HG03457 (cell line): ENCODE measurements at regions not wholly inside any gene's neighbourhood (a gene's known extent, or its start where the extent isn't known, plus 50 kb on each side); places are given as distances from the start of the nearest gene placed in this dataset.

ENCODE experiments used
- ATAC-seq: cut with Tn5 transposase; IDR thresholded peaks from one replicate; pipeline ENCODE4 v1.9.1; 2021; ENCODE audit warnings: moderate number of reproducible peaks; ENCODE audit not compliant: unreplicated experiment

DNA sequence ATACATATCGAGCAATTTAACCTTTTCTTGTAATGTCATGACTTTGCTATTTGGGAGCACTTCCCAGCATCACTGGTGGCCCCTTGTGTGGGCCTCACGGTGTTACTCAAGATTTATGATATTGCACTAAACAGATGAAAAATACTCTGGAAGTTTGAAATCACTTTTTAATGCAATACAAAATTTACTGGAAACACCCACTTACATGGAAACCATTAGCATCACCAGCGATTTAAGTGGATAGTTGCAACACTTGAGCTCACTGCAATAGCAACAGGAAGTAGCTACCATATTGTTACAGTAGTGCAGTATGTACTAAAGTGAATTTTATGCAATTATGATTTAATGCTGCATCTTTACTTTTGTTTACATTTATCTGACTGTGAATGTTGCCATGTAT, 184.4 kb downstream of the MDFIC start:
- ATAC-seq, result no peak

DNA sequence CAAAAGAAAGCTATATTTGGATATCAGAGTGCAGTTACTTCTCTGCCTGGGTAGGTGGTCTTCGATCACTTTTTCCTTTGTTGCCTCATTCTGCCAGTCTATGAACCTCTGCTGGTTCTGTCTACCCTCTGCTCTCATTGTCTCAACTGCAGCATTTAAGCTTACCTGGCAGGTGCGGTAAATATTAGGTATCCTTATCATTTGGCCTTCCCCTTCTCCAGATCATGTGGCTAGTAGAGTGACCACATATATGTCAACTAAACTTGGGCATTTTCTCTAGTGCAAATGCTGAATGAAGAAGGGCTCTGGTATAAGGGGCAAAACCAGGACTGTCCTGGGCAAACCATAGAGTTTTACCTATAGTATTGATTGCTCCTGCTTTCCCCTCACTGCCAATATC, 180.8 kb downstream of the MDFIC start:
- ATAC-seq, result no peak

DNA sequence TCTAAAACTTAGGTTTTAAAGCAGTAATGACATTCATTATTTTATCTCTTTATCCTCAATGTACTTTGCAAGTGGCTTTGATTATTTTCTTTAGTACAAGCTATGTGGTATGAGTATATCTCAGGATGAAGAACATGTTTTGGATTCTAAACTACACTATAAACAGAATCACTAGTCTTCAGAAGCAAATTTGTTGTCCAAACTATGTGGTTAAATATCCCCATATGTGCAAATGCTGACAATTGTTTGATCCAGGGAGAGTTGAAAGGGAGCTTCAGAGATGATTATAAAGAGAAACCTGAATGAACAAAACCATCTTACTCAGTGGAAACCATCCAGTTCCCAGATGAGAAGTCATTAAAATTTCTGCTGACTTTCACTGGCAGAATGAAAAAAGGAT, 179.3 kb downstream of the MDFIC start:
- no peak for ATAC-seq

DNA sequence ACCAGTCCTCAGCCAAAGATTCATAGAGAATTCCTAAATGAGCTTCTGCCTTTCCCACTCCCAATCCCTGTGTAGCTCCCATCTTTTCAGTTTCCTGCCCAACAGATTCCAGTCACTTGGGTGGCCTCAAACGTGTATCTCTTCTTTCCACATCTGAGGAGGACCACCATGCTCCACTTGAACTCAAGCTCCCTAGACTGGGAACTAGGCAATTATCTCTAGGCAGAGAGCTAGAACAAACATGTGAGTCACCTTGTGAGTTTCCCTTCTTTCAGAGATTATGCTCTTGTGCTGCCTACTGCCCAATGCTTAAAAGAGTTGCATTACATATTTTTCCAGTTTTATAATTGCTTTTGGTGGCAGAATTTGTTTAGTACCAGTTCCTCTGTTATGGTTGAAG, 178.0 kb downstream of the MDFIC start:
- no peak for ATAC-seq

DNA sequence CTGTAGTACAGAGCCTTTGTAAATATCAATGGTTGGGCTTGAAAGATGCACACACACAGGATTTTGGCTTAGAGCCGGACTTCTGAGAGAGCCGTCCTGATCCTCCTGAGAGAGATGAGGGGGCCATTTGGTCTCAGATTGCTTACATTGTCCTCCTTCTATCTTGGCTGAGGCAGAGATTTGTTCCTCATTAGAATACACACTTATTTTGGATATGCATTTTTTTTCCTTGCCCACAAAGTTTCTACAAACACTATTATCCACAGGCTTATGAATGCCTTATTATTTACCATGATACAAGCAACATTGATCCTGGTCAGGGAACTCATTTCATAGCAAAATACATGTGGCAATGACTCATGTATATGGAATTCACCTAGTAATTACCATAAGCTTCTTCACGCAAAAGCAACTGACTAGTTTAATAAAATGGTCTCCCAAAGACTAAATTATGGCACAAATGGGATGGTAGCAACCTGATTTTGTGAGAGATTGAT, 175.3 kb downstream of the MDFIC start:
- ATAC-seq, result no peak

DNA sequence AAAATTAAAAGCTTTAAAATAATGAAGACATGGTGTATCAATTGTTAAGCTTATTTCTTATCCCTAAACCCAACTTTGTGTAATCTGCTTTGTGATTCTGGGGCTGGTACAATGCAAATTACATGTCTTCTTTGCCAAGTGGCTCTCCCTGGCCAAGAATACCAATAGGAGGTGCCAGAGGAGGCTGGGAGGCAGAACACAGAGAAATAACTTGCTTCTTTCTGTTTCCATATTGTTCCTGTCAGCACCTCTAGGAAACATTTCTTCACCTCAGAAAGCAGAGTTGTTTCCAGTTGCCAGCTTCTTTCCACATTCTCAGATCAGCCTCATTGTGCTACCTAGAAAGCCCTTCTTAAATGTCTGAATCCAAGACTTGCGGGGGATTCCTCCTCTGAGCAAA, 174.4 kb downstream of the MDFIC start:
- ATAC-seq, result no peak

DNA sequence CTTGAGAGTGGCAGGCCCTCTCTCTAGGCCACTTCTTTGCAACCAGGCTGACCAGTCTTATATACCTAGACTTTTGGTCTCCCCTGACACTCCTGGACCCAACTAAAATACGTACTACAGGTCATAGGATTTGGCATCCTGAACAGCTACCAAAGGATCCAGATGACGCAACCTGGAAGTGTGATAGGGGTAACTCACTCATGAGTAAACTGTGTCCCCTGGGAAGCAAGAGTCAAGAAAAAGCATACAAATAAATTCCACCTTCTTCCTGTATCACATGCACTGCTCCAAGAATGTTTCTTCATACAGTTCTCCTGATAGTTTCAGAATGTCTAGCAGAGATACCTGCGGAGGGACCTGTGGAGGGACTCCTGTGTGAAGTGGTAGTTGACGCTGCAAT, 172.3 kb downstream of the MDFIC start:
- no peak for ATAC-seq

DNA sequence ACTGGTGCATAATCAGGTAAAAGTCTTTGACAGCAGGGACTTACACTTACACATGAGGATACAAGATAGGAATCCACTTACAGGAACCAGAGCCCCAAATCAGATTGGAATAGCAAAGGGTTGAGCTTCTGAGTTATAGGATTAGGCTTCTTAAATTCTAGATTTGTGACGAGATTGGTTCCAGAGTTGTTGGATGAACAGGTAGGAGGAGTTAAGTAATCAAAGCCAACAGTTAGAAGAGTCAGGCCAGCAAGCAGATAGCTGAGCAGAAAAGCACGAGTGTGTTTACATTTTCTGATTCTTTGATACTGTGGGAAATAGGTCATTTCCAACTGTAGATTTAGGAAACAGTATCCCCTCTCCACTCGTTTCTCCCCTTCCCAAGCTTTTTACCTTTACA, 167.0 kb downstream of the MDFIC start:
- no peak for ATAC-seq

DNA sequence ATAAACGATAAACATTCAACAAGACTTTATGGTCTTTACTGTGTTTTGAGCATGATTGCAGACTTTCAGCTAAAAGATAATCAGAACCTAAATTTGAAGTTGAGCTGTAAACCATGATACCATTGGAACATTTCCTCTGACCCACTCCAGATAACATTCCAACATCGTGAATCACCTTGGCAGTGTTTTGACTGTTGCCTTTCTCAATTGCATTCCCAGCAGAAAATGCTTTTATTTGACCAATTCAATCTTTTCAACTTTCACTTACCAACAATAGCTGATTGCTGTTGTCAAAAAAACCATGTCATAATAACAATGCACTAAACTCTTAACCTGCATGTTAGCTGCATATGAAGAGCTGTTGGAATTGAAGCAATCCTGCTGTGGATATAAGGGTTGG, 165.5 kb downstream of the MDFIC start:
- no peak for ATAC-seq

DNA sequence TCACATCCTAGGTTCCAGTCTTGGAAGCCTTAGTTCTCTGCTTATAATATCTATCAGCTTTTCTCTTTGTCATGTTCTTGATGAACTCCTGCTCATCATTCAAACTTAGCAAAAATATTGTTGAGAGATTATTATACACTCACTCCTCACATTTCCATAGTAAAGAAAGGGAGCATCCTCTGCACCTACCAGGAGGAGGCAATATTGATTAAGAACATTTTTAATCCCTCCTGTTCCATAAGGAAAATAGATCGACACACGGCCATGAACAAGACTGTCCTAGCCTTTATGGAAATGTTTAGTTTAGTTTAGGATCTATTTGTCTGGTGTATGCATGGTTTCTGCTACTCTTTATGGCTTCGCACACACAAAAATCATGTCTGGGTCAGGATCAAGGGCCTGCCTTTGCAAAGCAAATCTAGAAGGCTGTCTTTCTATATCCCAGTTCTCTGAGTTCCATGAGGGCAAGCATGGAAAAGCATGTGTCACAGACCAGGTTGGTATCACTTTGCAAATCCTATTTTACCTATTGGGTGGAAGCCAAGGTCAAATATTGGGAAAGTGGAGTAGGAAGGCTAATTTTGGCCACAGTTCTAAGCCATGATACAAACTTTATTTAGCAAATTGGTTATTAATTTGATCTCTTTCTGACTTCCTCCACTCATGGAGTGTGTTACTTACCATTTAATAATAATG, 164.4 kb downstream of the MDFIC start:
- no peak for ATAC-seq

DNA sequence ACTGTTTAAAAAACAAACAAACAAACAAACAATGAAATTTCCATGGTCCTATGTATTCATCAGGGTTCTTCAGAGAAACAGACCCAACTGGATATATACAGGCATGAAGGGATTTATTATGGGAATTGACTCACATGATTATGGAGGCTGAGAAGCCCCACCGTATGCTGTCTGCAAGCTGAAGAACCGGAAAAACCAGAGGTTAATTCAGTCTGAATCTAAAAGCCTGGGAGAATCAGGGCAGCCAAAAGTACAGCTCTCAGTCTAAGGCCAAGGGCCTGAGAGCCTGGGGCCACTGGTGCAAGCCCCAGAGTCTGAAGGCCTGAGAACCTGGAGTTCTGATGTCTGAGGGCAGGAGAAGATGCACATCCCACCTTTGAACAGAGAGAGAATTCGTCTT, 163.5 kb downstream of the MDFIC start:
- no peak for ATAC-seq

DNA sequence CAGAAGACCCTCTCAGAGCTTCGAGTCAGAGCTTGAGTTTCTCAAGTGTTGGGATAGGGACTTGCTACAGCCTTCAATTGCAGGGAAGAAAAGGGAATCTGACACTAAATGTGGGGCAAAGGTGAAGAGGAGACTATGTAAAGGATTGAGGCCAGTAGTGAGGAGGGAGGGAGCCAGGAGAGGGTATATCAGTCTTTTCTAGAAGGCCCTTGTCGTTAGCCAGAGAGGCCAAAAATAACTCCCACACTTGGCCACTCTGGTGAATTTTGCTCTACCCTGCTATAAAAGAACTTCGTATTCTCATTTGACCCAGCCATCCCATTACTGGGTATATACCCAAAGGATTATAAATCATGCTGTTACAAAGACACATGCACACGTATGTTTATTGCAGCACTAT, 162.0 kb downstream of the MDFIC start:
- no peak for ATAC-seq

DNA sequence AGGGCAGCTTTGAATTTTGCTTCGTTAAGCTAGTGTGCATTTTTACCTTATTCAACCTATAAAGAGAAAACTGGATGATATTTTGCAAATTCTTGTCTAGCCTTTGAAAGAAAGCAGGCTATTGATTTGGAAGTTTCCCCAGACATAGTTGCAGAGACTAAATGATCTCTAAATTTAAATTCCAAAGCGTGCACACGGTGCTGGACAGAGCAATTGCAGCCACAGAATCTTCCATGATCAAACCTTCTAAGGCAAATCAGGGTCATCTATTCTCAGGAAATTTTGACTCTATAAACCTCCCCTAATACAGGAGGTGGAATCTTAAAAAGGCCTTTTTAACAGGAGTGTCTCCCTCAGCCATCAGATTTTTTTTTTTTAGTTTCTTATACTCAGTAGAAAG, 159.9 kb downstream of the MDFIC start:
- no peak for ATAC-seq

DNA sequence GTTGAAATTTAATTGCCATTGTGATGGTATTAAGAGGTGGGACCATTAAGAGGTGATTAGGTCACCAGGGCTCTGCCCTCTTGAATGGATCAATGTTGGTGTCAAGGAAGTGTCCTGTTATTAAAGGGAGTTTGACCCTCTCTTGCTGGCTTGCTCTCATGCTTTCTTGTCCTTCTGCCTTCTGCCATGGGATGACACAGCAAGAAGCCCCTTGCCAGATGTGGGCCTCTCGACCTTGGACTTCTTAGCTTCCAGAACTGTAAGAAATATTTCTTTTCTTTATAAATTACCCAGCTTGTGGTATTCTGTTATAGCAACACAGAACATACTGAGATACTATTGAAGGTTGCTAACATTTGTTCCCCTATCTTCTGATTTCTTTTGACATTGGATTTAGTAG, 157.0 kb downstream of the MDFIC start:
- no peak for ATAC-seq

DNA sequence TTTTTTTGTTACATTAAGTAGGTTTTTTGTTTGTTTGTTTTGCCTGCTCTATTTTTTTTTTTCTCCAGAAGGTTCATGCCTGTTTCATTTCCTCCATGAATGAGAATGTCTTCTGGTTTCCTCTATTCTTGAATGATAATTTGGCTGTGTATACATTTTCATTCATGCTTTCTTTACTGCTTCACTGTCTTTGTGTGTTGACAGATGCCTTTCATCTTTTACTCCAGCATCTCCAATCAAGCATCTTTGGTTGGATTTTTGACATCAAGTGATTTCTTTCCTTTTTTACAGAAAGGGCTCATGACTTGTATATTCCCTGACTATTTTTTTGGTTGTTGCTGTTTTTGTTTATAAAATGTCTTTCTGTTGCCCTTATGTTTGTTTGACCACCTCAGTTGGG, 156.5 kb downstream of the MDFIC start:
- ATAC-seq, result no peak

DNA sequence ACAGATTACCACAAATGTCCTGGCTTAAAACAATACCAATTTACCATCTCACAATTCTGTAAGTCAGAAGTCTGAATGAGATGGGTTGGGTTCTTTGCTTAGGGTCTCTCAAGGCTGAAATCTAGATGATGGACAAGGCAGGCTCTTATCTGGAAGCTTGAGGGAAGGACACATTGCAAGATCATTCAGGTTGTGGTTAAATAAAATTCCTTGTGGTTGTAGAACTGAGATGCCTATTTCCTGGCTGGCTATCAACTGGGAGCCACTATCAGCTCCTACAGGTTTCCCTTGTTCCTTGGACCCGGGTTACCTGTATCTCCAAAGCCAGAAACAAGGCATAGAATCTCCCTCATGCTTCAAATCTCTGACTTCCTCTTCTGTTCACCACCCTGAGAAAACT, 148.4 kb downstream of the MDFIC start:
- no peak for ATAC-seq
